GM12892 (cell line): ENCODE measurements at regions not wholly inside any gene's neighbourhood (a gene's known extent, or its start where the extent isn't known, plus 50 kb on each side); places are given as distances from the start of the nearest gene placed in this dataset.

Experiments used
- POLR2A ChIP-seq: IDR thresholded peaks from 2 replicates; pipeline ENCODE4 v1.6.1; 2011; ENCODE audit warnings: low read depth, low read length, control low read depth
- POLR2AphosphoS5 ChIP-seq: IDR thresholded peaks from 2 replicates; pipeline ENCODE4 v1.6.1; 2011; ENCODE audit warnings: low read depth, low read length, control low read depth

DNA sequence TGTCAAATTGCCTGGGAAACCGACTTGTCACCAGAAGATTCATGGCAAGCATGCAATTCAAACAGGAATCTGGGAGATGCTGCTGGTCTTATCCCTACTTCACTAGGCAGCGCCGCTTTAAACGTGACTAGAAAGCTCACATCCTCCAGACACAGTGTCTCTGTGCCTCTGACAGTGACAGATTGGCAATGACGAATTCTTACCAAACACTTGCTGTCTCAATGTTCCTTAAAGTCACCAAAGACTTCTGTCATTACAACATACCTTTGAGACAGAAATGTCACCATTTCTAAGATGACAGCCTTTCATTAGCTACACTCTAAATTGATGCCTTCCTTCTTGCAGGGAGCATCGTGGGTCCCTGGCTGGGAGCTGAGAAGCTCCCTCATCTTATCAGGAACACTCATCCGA, 197.8 kb downstream of the CWF19L2 start:
- no peak for TF ChIP-seq POLR2AphosphoS5
- no peak for TF ChIP-seq POLR2A
